CD4-positive, alpha-beta T cell (primary cell): ENCODE measurements at regions not wholly inside any gene's neighbourhood (a gene's known extent, or its start where the extent isn't known, plus 50 kb on each side); places are given as distances from the start of the nearest gene placed in this dataset.

ENCODE experiments used
- ATAC-seq: fragments of 200-7000 bp; cut with Tn5 transposase; one replicate; pipeline ENCODE4 v1.10.0; 2022; ENCODE audit warnings: mild to moderate bottlenecking; ENCODE audit not compliant: poor library complexity
- CTCF ChIA-PET: fragments of 350-600 bp; sonication (Branson Sonifier 250); formaldehyde crosslinking; loops from one replicate; lab custom pipeline; 2021; ENCODE audit warnings: antibody characterized with exemption, inconsistent platforms; lab: Charles Lee
- POLR2A ChIA-PET: fragments of 350-600 bp; sonication (Branson Sonifier 250); formaldehyde crosslinking; loops from one replicate; lab custom pipeline; 2021; ENCODE audit warnings: antibody characterized with exemption, inconsistent platforms; lab: Charles Lee
- DNase-seq, 14 experiments: peaks; one replicate each; pipeline ENCODE4 v3.0.0-alpha.2; 2013 to 2020; ENCODE audit warnings: mixed read lengths in 2 of 14
- H3K27ac ChIP-seq, 2 donors: one replicate each; pipeline versions ENCODE4 v1.5.1 to v1.7.0; 2013; ENCODE audit warnings: low read length in 2 of 2, low read depth in 1 of 2, mild to moderate bottlenecking in 1 of 2
- H3K27me3 ChIP-seq, 2 experiments: 1 replicate in 1 of 2; 2 replicates in 1 of 2; pipeline versions ENCODE4 v1.6.1 to v1.7.0; 2013; ENCODE audit warnings: low read length in 2 of 2, control low read depth in 1 of 2, mild to moderate bottlenecking in 1 of 2, moderate library complexity in 1 of 2; ENCODE audit not compliant: insufficient read depth in 2 of 2, control insufficient read depth in 1 of 2
- H3K36me3 ChIP-seq: one replicate; pipeline ENCODE4 v1.6.1; 2013; ENCODE audit warnings: low read length, control low read depth; ENCODE audit not compliant: insufficient read depth
- H3K4me1 ChIP-seq: one replicate; pipeline ENCODE4 v1.6.1; 2013; ENCODE audit warnings: low read length, control low read depth; ENCODE audit not compliant: insufficient read depth
- H3K4me3 ChIP-seq: one replicate; pipeline ENCODE4 v1.5.1; 2013; ENCODE audit warnings: mild to moderate bottlenecking, low read length, moderate library complexity
- H3K9me3 ChIP-seq, 2 experiments: 1 replicate in 1 of 2; 2 replicates in 1 of 2; pipeline versions ENCODE4 v1.6.1 to v1.7.0; 2013; ENCODE audit warnings: low read length in 2 of 2, mild to moderate bottlenecking in 2 of 2, control low read depth in 1 of 2, moderate library complexity in 1 of 2; ENCODE audit not compliant: control insufficient read depth in 1 of 2, insufficient read depth in 1 of 2
- H3K27ac Mint-ChIP-seq: one replicate; pipeline ENCODE4 v1.8.0; 2020; ENCODE audit warnings: mixed read lengths
- H3K27me3 Mint-ChIP-seq: one replicate; pipeline ENCODE4 v1.8.0; 2021; ENCODE audit warnings: mixed read lengths
- H3K36me3 Mint-ChIP-seq: one replicate; pipeline ENCODE4 v1.8.0; 2021; ENCODE audit warnings: low read depth, mixed read lengths
- H3K4me1 Mint-ChIP-seq: one replicate; pipeline ENCODE4 v1.8.0; 2021; ENCODE audit warnings: low read depth, mixed read lengths
- H3K4me3 Mint-ChIP-seq: one replicate; pipeline ENCODE4 v1.8.0; 2020; ENCODE audit warnings: mild to moderate bottlenecking, mixed read lengths
- H3K9me3 Mint-ChIP-seq: one replicate; pipeline ENCODE4 v1.8.0; 2020; ENCODE audit warnings: mixed read lengths
- CTCF ChIP-seq: fragments of 200-600 bp; IDR thresholded peaks from one replicate; pipeline ENCODE4 v1.8.0; 2022; ENCODE audit warnings: antibody characterized with exemption, mild to moderate bottlenecking
- intact Hi-C, 2 experiments: fragments of 100-400 bp; cut with DNase I in 1 of 2; cut with micrococcal nuclease in 1 of 2; formaldehyde crosslinking; loops; one replicate each; pipeline versions ENCODE4 v1.15.1 to v1.9.0; 2023 to 2025; cut with DNase I, micrococcal nuclease

- peaks cover 11% of the 10 kb centered on the region for H3K9me3 Mint-ChIP-seq
- Histone ChIP-seq H3K27me3 (no peaks in the 10 kb centered on the region), H3K36me3 (no peaks in the 10 kb centered on the region), H3K27ac (no peak overlapping the region), H3K9me3 (peaks cover 0 to 3% of the 10 kb centered on the region in 2 experiments), H3K4me1 (no peaks in the 10 kb centered on the region), H3K4me3 (no peak overlapping the region)
- no peaks in the 10 kb centered on the region for H3K4me1 Mint-ChIP-seq
- no peak for DNase-seq
- ChIA-PET CTCF (no interaction called here), POLR2A (no interaction called here)
- intact Hi-C loops = no loop called here
- H3K27me3 Mint-ChIP-seq = peaks cover 9% of the 10 kb centered on the region
- H3K27ac Mint-ChIP-seq = no peak overlapping the region
- no peak for ATAC-seq
- no peak for TF ChIP-seq CTCF
- H3K4me3 Mint-ChIP-seq = no peak overlapping the region
- no peaks in the 10 kb centered on the region for H3K36me3 Mint-ChIP-seq
Observed at GRCh38 chr19:28857967-28858366, 355.0 kb downstream of the UQCRFS1 start.

GRCh38 chr19:28855216-28855615 lies 357.7 kb downstream of the UQCRFS1 start:
- H3K4me1 ChIP-seq = no peaks in the 10 kb centered on the region
- intact Hi-C loops = no loop called here
- Mint-ChIP-seq H3K27ac (no peak overlapping the region), H3K9me3 (peaks cover 11% of the 10 kb centered on the region), H3K4me3 (no peak overlapping the region), H3K27me3 (peaks cover 14% of the 10 kb centered on the region), H3K4me1 (no peaks in the 10 kb centered on the region), H3K36me3 (no peaks in the 10 kb centered on the region)
- ATAC-seq (no peak), DNase-seq (no peak)
- H3K27me3 ChIP-seq = peaks cover 0 to 2% of the 10 kb centered on the region in 2 experiments
- POLR2A ChIA-PET = no interaction called here
- TF ChIP-seq CTCF = no peak
- no peak overlapping the region for H3K4me3 ChIP-seq
- no peaks in the 10 kb centered on the region for H3K36me3 ChIP-seq
- H3K9me3 ChIP-seq = peaks cover 0 to 3% of the 10 kb centered on the region in 2 experiments
- CTCF ChIA-PET = no interaction called here
- no peak overlapping the region for H3K27ac ChIP-seq

GRCh38 chr19:28847468-28847867 lies 365.5 kb downstream of the UQCRFS1 start:
- intact Hi-C loops = no loop called here
- DNase-seq = no peak

More at GRCh38 chr19:28847468-28847867, 365.5 kb downstream of the UQCRFS1 start:
- Histone ChIP-seq H3K4me1 (no peaks in the 10 kb centered on the region), H3K9me3 (peaks cover 0 to 10% of the 10 kb centered on the region in 2 experiments), H3K27ac (no peak overlapping the region), H3K4me3 (no peak overlapping the region), H3K27me3 (peaks cover 0 to 2% of the 10 kb centered on the region in 2 experiments), H3K36me3 (no peaks in the 10 kb centered on the region)
- CTCF ChIA-PET = interaction anchor here (0.6 kb wide), 1 partner anchor 162 kb away, joined by 3 read pairs; no protein-coding TSS in a partner anchor
- Mint-ChIP-seq H3K36me3 (no peaks in the 10 kb centered on the region), H3K4me3 (no peak overlapping the region), H3K4me1 (no peaks in the 10 kb centered on the region), H3K9me3 (no peaks in the 10 kb centered on the region), H3K27ac (no peak overlapping the region), H3K27me3 (peaks cover 5% of the 10 kb centered on the region)
- TF ChIP-seq CTCF = no peak
- POLR2A ChIA-PET = no interaction called here
- ATAC-seq = no peak
